Stimulated activated CD8-positive, alpha-beta memory T cell treated with anti-CD3 and anti-CD28 coated beads, Interleukin-7, amount 100 ng/mL, for 1 hour (primary cell): ENCODE measurements at regions not wholly inside any gene's neighbourhood (a gene's known extent, or its start where the extent isn't known, plus 50 kb on each side); places are given as distances from the start of the nearest gene placed in this dataset.
"Not testable (repeated sequence)": the region's sequence is repeated elsewhere in the genome, so short reads cannot be mapped to it uniquely, and the experiment has no call there.

Experiments used
- DNase-seq, 2 donors: peaks; one replicate each; pipeline ENCODE4 v3.0.0-alpha.2; 2020; ENCODE audit warnings: low read depth in 2 of 2

- no peak for DNase-seq
Observed at GRCh38 chr11:122202161-122202950, 86.3 kb upstream of the BLID start.

- DNase-seq: no peak
Observed at GRCh38 chr11:122201106-122201505, 85.1 kb upstream of the BLID start.

GRCh38 chr11:122199661-122200060 lies 83.6 kb upstream of the BLID start:
- DNase-seq: no peak

- DNase-seq: no peak
Observed at GRCh38 chr11:122198291-122198983, 82.4 kb upstream of the BLID start.

- DNase-seq: no peak
Observed at GRCh38 chr11:122197066-122197987, 81.3 kb upstream of the BLID start.

GRCh38 chr11:122195790-122196189 lies 79.8 kb upstream of the BLID start:
- no peak for DNase-seq

- not testable (repeated sequence) for DNase-seq
Observed at GRCh38 chr11:122193881-122194480, 78.0 kb upstream of the BLID start.

GRCh38 chr11:122193457-122193856 lies 77.4 kb upstream of the BLID start:
- no peak for DNase-seq

- DNase-seq: no peak
Observed at GRCh38 chr11:122192634-122193255, 76.7 kb upstream of the BLID start.

- no peak for DNase-seq
Observed at GRCh38 chr11:122190768-122191167, 74.8 kb upstream of the BLID start.

GRCh38 chr11:122189229-122189628 lies 73.2 kb upstream of the BLID start:
- DNase-seq: no peak

GRCh38 chr11:122187373-122188165 lies 71.6 kb upstream of the BLID start:
- DNase-seq: no peak

GRCh38 chr11:122186439-122187080 lies 70.5 kb upstream of the BLID start:
- DNase-seq: no peak

- DNase-seq: no peak
Observed at GRCh38 chr11:122183933-122184332, 67.9 kb upstream of the BLID start.

GRCh38 chr11:122181893-122182292 lies 65.9 kb upstream of the BLID start:
- no peak for DNase-seq

GRCh38 chr11:122181372-122181771 lies 65.4 kb upstream of the BLID start:
- DNase-seq: no peak

- DNase-seq: no peak
Observed at GRCh38 chr11:122179961-122180834, 64.2 kb upstream of the BLID start.

GRCh38 chr11:122178795-122179194 lies 62.8 kb upstream of the BLID start:
- no peak for DNase-seq

- no peak for DNase-seq
Observed at GRCh38 chr11:122177238-122177637, 61.2 kb upstream of the BLID start.
